ENCODE measurements at regions not wholly inside any gene's neighbourhood (a gene's known extent, or its start where the extent isn't known, plus 50 kb on each side); places are given as distances from the start of the nearest gene placed in this dataset.

GRCh38 chrX:140920416-140920815 is 82.0 kb upstream of the SPANXB1 start:
- in situ Hi-C loops (cut with HindIII; ENCODE audit: extremely low pct_ligation_motif_present, low pct_unique_long_range_greater_than_20kb) (no loop called here), intact Hi-C loops (cut with micrococcal nuclease; ENCODE audit: unreplicated experiment) (no loop called here)
- FAIRE-seq (no peak), DNase-seq (ENCODE audit: low spot score) (no peak), ATAC-seq (no peak)
- Histone ChIP-seq H3K4me3 (replicated peaks in 1 of 3; ENCODE audit: insufficient read depth in 1 of 3, low read depth in 2 of 3, low read length in 3 of 3) (no peak overlapping the region), H3K9me3 (ENCODE audit: low read length) (no peaks in the 10 kb centered on the region), H4K20me1 (ENCODE audit: insufficient read depth, low read length) (no peaks in the 10 kb centered on the region), H3K27ac (ENCODE audit: extremely low read length, insufficient read depth, low read length) (no peak overlapping the region), H2AFZ (ENCODE audit: low read length) (no peak overlapping the region), H3K36me3 (replicated peaks in 1 of 2; ENCODE audit: control insufficient read depth in 1 of 2, insufficient read depth in 2 of 2, low read length in 2 of 2) (no peaks in the 10 kb centered on the region), H3K4me2 (ENCODE audit: low read depth, low read length) (no peak overlapping the region), H3K79me2 (ENCODE audit: insufficient read depth, low read length) (no peaks in the 10 kb centered on the region), H3K4me1 (ENCODE audit: insufficient read depth, low read length) (no peaks in the 10 kb centered on the region), H3K9ac (ENCODE audit: insufficient read depth, low read depth, low read length) (no peak overlapping the region), H3K27me3 (ENCODE audit: control insufficient read depth in 1 of 2, insufficient read depth in 2 of 2, low read length in 2 of 2) (no peaks in the 10 kb centered on the region)
- CTCF ChIA-PET (ENCODE audit: low intra/inter-chr PET ratio, low total read pairs), result no interaction called here
- POLR2A ChIA-PET, result no interaction called here
- no TSS peak for BruUV-seq (replicated peaks)
- 87% methylated on average over 4 of the region's 5 CpGs for WGBS (ENCODE audit: low lambda C conversion rate)
- no peak for TF ChIP-seq PREB (CRISPR knock-in tag; IDR thresholded peaks at IDR 0.05)
- TF ChIP-seq AGO1 (IDR thresholded peaks at IDR 0.05; ENCODE audit: low read depth, low read length, poor library complexity, severe bottlenecking), result no peak
- TF ChIP-seq ZNF879 (CRISPR knock-in tag; IDR thresholded peaks at IDR 0.05), result no peak
- TF ChIP-seq ZNF672 (CRISPR knock-in tag; IDR thresholded peaks at IDR 0.05), result no peak
- TF ChIP-seq ZNF792 (CRISPR knock-in tag; IDR thresholded peaks at IDR 0.05), result no peak
- TF ChIP-seq ZNF142 (CRISPR knock-in tag; IDR thresholded peaks at IDR 0.05), result no peak
- TF ChIP-seq REPIN1 (CRISPR knock-in tag; IDR thresholded peaks at IDR 0.05; ENCODE audit: borderline replicate concordance, low read depth), result no peak
- no peak for TF ChIP-seq THAP8 (CRISPR knock-in tag; IDR thresholded peaks at IDR 0.05; ENCODE audit: borderline replicate concordance)
- no peak for TF ChIP-seq ZNF512 (CRISPR knock-in tag; IDR thresholded peaks at IDR 0.05)
- no peak for TF ChIP-seq TAF1 (CRISPR knock-in tag; IDR thresholded peaks at IDR 0.05)
- no peak for TF ChIP-seq SSRP1 (CRISPR knock-in tag; IDR thresholded peaks at IDR 0.05)
- TF ChIP-seq ZNF761 (CRISPR knock-in tag; conservative IDR thresholded peaks at IDR 0.05), result no peak
- no peak for TF ChIP-seq TFAP4 (IDR thresholded peaks at IDR 0.05; ENCODE audit: borderline replicate concordance, low read depth)
- TF ChIP-seq ZNF713 (CRISPR knock-in tag; IDR thresholded peaks at IDR 0.05), result no peak
- no peak for TF ChIP-seq HNRNPK (IDR thresholded peaks at IDR 0.05; ENCODE audit: low read depth, low read length, poor library complexity, severe bottlenecking)
- TF ChIP-seq YEATS4 (CRISPR knock-in tag; IDR thresholded peaks at IDR 0.05; ENCODE audit: borderline replicate concordance), result no peak

Measured in HepG2 (cell line).